ENCODE measurements at regions not wholly inside any gene's neighbourhood (a gene's known extent, or its start where the extent isn't known, plus 50 kb on each side); places are given as distances from the start of the nearest gene placed in this dataset.

- H3K4me3 ChIP-seq (ENCODE audit: low read depth, low read length): no peak overlapping the region
- no peak for TF ChIP-seq POLR2A (IDR thresholded peaks at IDR 0.05; ENCODE audit: extremely low read depth, insufficient read length)
- no peak for TF ChIP-seq MAX (IDR thresholded peaks at IDR 0.05; ENCODE audit: low read depth, low read length)
- TF ChIP-seq MYC (IDR thresholded peaks at IDR 0.05; ENCODE audit: low read depth, low read length): no peak
- no peak for TF ChIP-seq CTCF (IDR thresholded peaks at IDR 0.05; ENCODE audit: low read depth, low read length)
- DNase-seq (ENCODE audit: low read depth): no peak
Measured at GRCh38 chr17:5635949-5636348, 51.6 kb upstream of the NLRP1 start.

GRCh38 chr17:5638596-5638995, 54.3 kb upstream of the NLRP1 start:
- no peak for DNase-seq (ENCODE audit: low read depth)
- no peak overlapping the region for H3K4me3 ChIP-seq (ENCODE audit: low read depth, low read length)
- TF ChIP-seq POLR2A (IDR thresholded peaks at IDR 0.05; ENCODE audit: extremely low read depth, insufficient read length): no peak
- no peak for TF ChIP-seq MAX (IDR thresholded peaks at IDR 0.05; ENCODE audit: low read depth, low read length)
- no peak for TF ChIP-seq CTCF (IDR thresholded peaks at IDR 0.05; ENCODE audit: low read depth, low read length)
- TF ChIP-seq MYC (IDR thresholded peaks at IDR 0.05; ENCODE audit: low read depth, low read length): no peak

GRCh38 chr17:5640726-5641125, 56.4 kb upstream of the NLRP1 start:
- DNase-seq (ENCODE audit: low read depth): no peak
- TF ChIP-seq MAX (IDR thresholded peaks at IDR 0.05; ENCODE audit: low read depth, low read length) (no peak), POLR2A (IDR thresholded peaks at IDR 0.05; ENCODE audit: extremely low read depth, insufficient read length) (no peak), CTCF (IDR thresholded peaks at IDR 0.05; ENCODE audit: low read depth, low read length) (no peak), MYC (IDR thresholded peaks at IDR 0.05; ENCODE audit: low read depth, low read length) (no peak)
- H3K4me3 ChIP-seq (ENCODE audit: low read depth, low read length): no peak overlapping the region

- TF ChIP-seq MAX (IDR thresholded peaks at IDR 0.05; ENCODE audit: low read depth, low read length) (no peak), POLR2A (IDR thresholded peaks at IDR 0.05; ENCODE audit: extremely low read depth, insufficient read length) (no peak), CTCF (IDR thresholded peaks at IDR 0.05; ENCODE audit: low read depth, low read length) (no peak), MYC (IDR thresholded peaks at IDR 0.05; ENCODE audit: low read depth, low read length) (no peak)
- DNase-seq (ENCODE audit: low read depth): no peak
- no peak overlapping the region for H3K4me3 ChIP-seq (ENCODE audit: low read depth, low read length)
Measured at GRCh38 chr17:5642752-5643151, 58.4 kb upstream of the NLRP1 start.

GRCh38 chr17:5644065-5644464, 59.8 kb upstream of the NLRP1 start:
- DNase-seq (ENCODE audit: low read depth): no peak
- TF ChIP-seq MYC (IDR thresholded peaks at IDR 0.05; ENCODE audit: low read depth, low read length): no peak
- no peak for TF ChIP-seq POLR2A (IDR thresholded peaks at IDR 0.05; ENCODE audit: extremely low read depth, insufficient read length)
- no peak for TF ChIP-seq MAX (IDR thresholded peaks at IDR 0.05; ENCODE audit: low read depth, low read length)
- no peak for TF ChIP-seq CTCF (IDR thresholded peaks at IDR 0.05; ENCODE audit: low read depth, low read length)
- no peak overlapping the region for H3K4me3 ChIP-seq (ENCODE audit: low read depth, low read length)

- TF ChIP-seq POLR2A (IDR thresholded peaks at IDR 0.05; ENCODE audit: extremely low read depth, insufficient read length) (no peak), MYC (IDR thresholded peaks at IDR 0.05; ENCODE audit: low read depth, low read length) (no peak), CTCF (IDR thresholded peaks at IDR 0.05; ENCODE audit: low read depth, low read length) (no peak), MAX (IDR thresholded peaks at IDR 0.05; ENCODE audit: low read depth, low read length) (no peak)
- H3K4me3 ChIP-seq (ENCODE audit: low read depth, low read length): no peak overlapping the region
- no peak for DNase-seq (ENCODE audit: low read depth)
Measured at GRCh38 chr17:5651348-5651747, 67.0 kb upstream of the NLRP1 start.

Measured in NB4 (cell line).